Bronchial epithelial cell (primary cell): ENCODE measurements at regions not wholly inside any gene's neighbourhood (a gene's known extent, or its start where the extent isn't known, plus 50 kb on each side); places are given as distances from the start of the nearest gene placed in this dataset.

ENCODE experiments used
- DNase-seq: peaks from one replicate; pipeline ENCODE4 v3.0.0-alpha.2; 2010; ENCODE audit warnings: low read depth
- FAIRE-seq: peaks from 2 replicates; lab custom pipeline; 2011; peaks lifted over from hg19 to GRCh38; lab: Jason Lieb, UNC
- H3K27me3 ChIP-seq: 2 replicates; pipeline ENCODE4 v1.5.1; 2011; ENCODE audit warnings: low read length; ENCODE audit not compliant: control insufficient read depth, insufficient read depth
- H3K36me3 ChIP-seq: 2 replicates; pipeline ENCODE4 v1.5.1; 2011; ENCODE audit warnings: low read length; ENCODE audit not compliant: control insufficient read depth, insufficient read depth
- H3K4me3 ChIP-seq: 2 replicates; pipeline ENCODE4 v1.5.1; 2011; ENCODE audit warnings: mild to moderate bottlenecking, low read depth, low read length, control low read depth
- TF ChIP-seq, protein P1 (sequence below): IDR thresholded peaks from 2 replicates; pipeline ENCODE4 v1.5.1; 2011; ENCODE audit warnings: mild to moderate bottlenecking, moderate library complexity, low read length, control low read depth, inconsistent platforms; ENCODE audit not compliant: insufficient read depth, severe bottlenecking

- H3K4me3 ChIP-seq = no peak overlapping the region
- H3K36me3 ChIP-seq = no peaks in the 10 kb centered on the region
- TF ChIP-seq, protein P1, sequence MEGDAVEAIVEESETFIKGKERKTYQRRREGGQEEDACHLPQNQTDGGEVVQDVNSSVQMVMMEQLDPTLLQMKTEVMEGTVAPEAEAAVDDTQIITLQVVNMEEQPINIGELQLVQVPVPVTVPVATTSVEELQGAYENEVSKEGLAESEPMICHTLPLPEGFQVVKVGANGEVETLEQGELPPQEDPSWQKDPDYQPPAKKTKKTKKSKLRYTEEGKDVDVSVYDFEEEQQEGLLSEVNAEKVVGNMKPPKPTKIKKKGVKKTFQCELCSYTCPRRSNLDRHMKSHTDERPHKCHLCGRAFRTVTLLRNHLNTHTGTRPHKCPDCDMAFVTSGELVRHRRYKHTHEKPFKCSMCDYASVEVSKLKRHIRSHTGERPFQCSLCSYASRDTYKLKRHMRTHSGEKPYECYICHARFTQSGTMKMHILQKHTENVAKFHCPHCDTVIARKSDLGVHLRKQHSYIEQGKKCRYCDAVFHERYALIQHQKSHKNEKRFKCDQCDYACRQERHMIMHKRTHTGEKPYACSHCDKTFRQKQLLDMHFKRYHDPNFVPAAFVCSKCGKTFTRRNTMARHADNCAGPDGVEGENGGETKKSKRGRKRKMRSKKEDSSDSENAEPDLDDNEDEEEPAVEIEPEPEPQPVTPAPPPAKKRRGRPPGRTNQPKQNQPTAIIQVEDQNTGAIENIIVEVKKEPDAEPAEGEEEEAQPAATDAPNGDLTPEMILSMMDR = no peak
- DNase-seq (no peak), FAIRE-seq (no peak)
- H3K27me3 ChIP-seq = no peaks in the 10 kb centered on the region
Measured at GRCh38 chr4:148664636-148665035, 222.4 kb upstream of the NR3C2 start.

- no peak for FAIRE-seq
- TF ChIP-seq, protein P1 = no peak
- H3K27me3 ChIP-seq = no peaks in the 10 kb centered on the region
- no peak for DNase-seq
- no peaks in the 10 kb centered on the region for H3K36me3 ChIP-seq
- H3K4me3 ChIP-seq = no peak overlapping the region
Measured at GRCh38 chr4:148654131-148654530, 211.9 kb upstream of the NR3C2 start.

- DNase-seq = no peak
- H3K36me3 ChIP-seq = no peaks in the 10 kb centered on the region
- H3K27me3 ChIP-seq = no peaks in the 10 kb centered on the region
- TF ChIP-seq, protein P1 = no peak
- H3K4me3 ChIP-seq = no peak overlapping the region
- FAIRE-seq = no peak
Measured at GRCh38 chr4:148653681-148654080, 211.5 kb upstream of the NR3C2 start.

DNA sequence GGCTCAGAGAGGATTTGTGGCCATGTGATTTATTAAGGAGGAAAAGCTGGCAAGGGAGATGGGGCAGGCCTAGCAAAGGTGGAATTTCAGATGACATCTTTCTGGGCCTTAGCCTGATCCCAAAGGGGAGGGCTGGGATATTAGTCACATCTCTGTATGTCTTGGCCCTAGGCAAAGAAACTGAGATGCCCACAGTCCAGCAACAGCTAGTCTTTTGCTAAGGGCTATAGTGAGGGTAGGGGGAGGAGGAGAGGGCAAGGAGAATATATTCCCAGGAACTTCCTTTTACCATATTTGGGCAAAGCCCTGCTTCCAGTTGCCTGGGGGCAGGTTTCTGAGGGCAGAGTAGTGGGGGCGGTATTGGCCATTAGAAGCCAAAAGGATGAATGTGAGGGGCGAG is 209.8 kb upstream of the NR3C2 start:
- FAIRE-seq = no peak
- Histone ChIP-seq H3K4me3 (no peak overlapping the region), H3K27me3 (no peaks in the 10 kb centered on the region), H3K36me3 (no peaks in the 10 kb centered on the region)
- TF ChIP-seq, protein P1 = no peak
- DNase-seq = no peak

DNA sequence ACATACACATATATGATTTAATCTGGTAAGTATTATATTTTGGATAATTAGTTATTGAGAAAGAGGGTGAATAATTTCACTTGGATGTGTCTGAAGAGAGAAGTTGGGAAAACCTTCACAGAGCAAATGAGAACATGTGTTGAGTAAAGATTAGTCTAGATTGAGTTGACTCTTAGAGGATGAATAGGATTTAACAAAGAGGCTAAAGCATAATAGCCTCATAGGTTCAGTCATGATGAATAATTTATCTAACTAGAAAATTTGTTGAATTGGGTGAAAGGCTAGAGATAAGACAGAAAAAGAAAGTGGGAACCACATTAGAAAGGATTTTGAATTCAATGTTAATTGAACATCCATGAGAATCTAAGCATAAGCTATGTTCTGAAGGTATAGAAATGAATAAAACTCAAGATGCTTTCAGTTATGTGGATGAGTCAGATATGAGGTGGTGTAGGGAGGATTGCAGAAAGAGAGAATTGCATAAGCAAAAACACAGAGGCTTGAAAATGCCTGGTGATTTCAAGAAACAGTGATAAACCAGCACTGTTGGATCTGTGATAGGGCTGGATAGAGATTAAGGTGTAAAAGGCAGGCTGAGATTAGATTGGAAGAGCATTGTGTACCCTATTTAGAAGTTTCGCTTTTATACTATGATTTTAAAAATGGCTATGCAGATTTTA is 207.6 kb upstream of the NR3C2 start:
- FAIRE-seq = no peak
- no peak overlapping the region for H3K4me3 ChIP-seq
- H3K27me3 ChIP-seq = no peaks in the 10 kb centered on the region
- TF ChIP-seq, protein P1 = no peak
- DNase-seq = peak; percentile 67
- no peaks in the 10 kb centered on the region for H3K36me3 ChIP-seq

GRCh38 chr4:148643851-148644250 is 201.6 kb upstream of the NR3C2 start:
- H3K27me3 ChIP-seq = no peaks in the 10 kb centered on the region
- no peaks in the 10 kb centered on the region for H3K36me3 ChIP-seq
- TF ChIP-seq, protein P1 = no peak
- DNase-seq (peak; percentile 10), FAIRE-seq (no peak)
- H3K4me3 ChIP-seq = no peak overlapping the region
